BJ (cell line): ENCODE measurements at regions not wholly inside any gene's neighbourhood (a gene's known extent, or its start where the extent isn't known, plus 50 kb on each side); places are given as distances from the start of the nearest gene placed in this dataset.
"Not testable (repeated sequence)": the region's sequence is repeated elsewhere in the genome, so short reads cannot be mapped to it uniquely, and the experiment has no call there.

Experiments used
- CTCF ChIA-PET: fragments of 350-600 bp; formaldehyde crosslinking; extraction: SDS; loops from one replicate; lab custom pipeline; 2021; ENCODE audit warnings: antibody characterized with exemption, inconsistent platforms; lab: Yijun Ruan, JAX
- POLR2A ChIA-PET: fragments of 300-600 bp; sonication (Branson Sonifier 250); formaldehyde crosslinking; extraction: SDS; loops from one replicate; lab custom pipeline; 2021; ENCODE audit warnings: antibody characterized with exemption; lab: Charles Lee
- DNase-seq: peaks from one replicate; pipeline ENCODE4 v3.0.0-alpha.2; 2011; ENCODE audit warnings: low read depth
- H3K27me3 ChIP-seq: 2 replicates; pipeline ENCODE4 v1.6.0; 2011; ENCODE audit warnings: low read length; ENCODE audit not compliant: control insufficient read depth, insufficient read depth
- H3K36me3 ChIP-seq: 2 replicates; pipeline ENCODE4 v1.5.1; 2011; ENCODE audit warnings: low read length; ENCODE audit not compliant: control insufficient read depth, insufficient read depth
- H3K4me3 ChIP-seq: 2 replicates; pipeline ENCODE4 v1.5.1; 2011; ENCODE audit warnings: low read depth, mild to moderate bottlenecking, control low read depth, low read length
- CTCF ChIP-seq: IDR thresholded peaks from 2 replicates; pipeline ENCODE4 v1.5.1; 2011; ENCODE audit warnings: low read depth, mild to moderate bottlenecking, control low read depth, inconsistent platforms, low read length, moderate library complexity; ENCODE audit not compliant: insufficient read depth

DNA sequence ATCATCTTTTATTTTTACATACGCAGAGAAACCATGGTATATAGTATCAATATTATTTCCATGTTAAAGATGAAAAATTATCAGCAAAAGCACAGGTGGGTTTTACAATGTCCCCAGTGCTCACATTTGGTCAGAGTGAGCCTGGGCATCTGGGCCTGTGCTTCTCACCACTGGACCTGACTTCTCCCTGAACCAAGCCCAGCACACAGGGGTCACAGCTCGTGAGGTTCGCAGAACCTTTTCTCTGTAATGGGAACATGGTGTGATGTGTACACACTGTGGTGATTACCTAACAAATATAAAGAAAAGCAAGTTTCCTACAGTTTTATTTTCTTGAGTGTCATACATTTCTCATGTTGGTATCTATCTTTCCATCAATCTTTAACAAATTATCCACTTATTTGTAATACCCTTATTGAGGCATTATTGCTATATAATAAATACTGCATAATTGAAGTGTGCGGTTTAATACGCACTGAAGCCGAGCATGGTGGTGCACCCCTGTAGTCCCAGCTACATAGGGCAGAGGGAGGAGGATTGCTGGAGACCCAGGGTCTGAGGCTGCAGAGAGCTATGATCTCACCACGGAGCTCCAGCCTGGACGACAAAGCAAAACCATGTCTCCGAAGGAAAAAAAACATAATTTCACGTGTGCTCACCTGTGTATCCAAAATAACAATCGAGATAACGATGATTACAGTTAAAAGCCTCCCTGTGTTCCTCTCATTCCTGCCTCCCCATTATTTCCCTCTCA is 743.2 kb downstream of the TMEM121 start:
- ChIA-PET CTCF (interaction anchor here (0.6 kb wide), 1 partner anchor 1179 kb away, joined by 3 read pairs; no protein-coding TSS in a partner anchor), POLR2A (no interaction called here)
- Histone ChIP-seq H3K4me3 (no peak overlapping the region), H3K36me3 (no peaks in the 10 kb centered on the region), H3K27me3 (no peaks in the 10 kb centered on the region)
- no peak for TF ChIP-seq CTCF
- DNase-seq: no peak

DNA sequence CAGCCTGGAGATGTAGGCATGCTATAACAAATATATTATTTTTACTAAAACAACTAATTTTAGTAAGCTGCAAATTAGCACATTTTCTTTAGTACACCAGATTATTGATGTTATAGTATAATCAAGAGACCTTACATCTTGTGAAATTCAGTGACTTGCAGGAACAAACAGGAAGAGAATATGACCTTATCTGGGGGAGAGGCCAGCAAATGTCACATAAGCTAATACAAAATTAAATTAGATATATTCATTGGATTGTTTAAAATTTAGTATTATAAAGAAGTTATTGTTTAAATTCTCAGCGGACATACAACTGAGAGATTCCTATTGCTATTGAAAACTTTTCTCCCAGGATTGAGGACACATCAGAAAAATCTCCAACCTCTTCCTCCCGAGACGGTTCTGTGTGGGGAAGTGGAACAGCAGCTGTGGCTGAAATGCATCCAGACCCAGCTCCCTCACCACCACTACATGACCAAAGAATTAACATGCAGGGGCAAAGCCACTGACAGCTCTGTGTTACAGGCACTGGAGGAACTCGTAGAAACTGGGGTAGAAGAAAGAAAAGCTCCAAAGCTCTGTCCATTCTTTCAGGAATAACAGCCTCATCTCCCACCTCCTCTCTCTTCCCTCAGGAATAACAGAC is 744.2 kb downstream of the TMEM121 start:
- POLR2A ChIA-PET, CTCF ChIA-PET: not testable (repeated sequence)

DNA sequence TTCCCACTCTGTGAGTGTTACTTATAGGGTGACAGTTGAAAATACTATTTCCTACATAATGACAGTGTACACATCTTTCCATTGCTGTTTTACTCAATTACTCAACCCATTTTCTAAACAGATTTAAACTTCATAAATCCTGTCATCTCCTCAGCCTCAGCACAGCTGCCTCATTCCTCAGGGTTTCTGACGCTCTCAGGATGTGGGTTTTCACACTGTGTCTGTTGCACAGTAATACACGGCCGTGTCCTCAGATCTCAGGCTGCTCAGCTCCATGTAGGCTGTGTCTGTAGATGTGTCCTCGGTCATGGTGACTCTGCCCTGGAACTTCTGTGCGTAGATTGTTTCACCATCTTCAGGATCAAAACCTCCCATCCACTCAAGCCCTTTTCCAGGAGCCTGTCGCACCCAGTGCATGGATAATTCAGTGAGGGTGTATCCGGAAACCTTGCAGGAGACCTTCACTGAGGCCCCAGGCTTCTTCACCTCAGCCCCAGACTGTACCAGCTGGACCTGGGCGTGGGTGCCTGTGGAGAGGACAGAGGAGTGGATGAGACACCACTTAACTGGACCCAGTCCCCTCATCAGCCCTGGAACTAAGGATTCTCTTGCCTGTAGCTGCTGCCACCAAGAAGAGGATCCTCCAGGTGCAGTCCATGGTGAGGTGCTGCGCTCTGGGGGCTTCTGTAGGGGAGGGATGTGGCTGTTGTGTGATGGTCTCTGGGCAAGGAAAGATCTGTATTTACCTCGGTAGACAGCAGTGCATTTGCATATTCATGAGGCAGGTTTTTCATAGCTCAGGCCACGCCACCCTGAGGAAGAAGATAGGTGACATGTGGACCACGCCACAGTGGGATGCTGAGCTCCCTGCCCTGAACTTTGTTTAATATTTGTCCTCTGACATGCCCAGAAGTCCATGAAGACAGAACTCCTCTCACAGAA is 750.2 kb downstream of the TMEM121 start:
- CTCF ChIA-PET: no interaction called here
- POLR2A ChIA-PET: no interaction called here
- H3K27me3 ChIP-seq: no peaks in the 10 kb centered on the region
- H3K36me3 ChIP-seq: no peaks in the 10 kb centered on the region
- DNase-seq: no peak
- no peak for TF ChIP-seq CTCF
- no peak overlapping the region for H3K4me3 ChIP-seq

More for the DNA sequence above, 744.2 kb downstream of the TMEM121 start:
- H3K4me3 ChIP-seq, H3K27me3 ChIP-seq, DNase-seq, H3K36me3 ChIP-seq: not testable (repeated sequence)

DNA sequence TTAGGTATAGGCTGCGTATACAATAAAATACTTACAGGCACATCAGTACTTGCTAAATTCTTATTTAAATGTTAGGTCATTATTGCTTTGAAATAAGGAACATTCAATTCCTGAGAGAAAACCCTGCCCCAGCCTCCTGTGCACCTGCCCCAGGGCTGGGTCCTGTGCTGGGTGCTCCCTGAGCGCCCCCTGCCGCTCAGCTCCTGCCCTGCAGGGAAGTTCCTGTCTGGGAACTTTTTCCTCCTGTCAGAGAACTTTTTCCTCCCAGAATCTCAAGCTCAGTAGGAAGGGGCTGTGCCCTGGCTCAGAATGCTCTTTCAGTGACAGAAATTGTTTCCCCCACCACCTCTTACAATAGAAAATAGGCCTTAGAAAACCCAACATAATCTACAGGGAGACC is 751.1 kb downstream of the TMEM121 start:
- ChIA-PET CTCF (no interaction called here), POLR2A (no interaction called here)
- no peak for DNase-seq
- Histone ChIP-seq H3K27me3 (no peaks in the 10 kb centered on the region), H3K36me3 (no peaks in the 10 kb centered on the region), H3K4me3 (no peak overlapping the region)
- TF ChIP-seq CTCF: no peak

GRCh38 chr14:106280876-106281275 is 754.5 kb downstream of the TMEM121 start:
- DNase-seq: no peak
- ChIA-PET CTCF (no interaction called here), POLR2A (no interaction called here)
- Histone ChIP-seq H3K36me3 (no peaks in the 10 kb centered on the region), H3K27me3 (no peaks in the 10 kb centered on the region), H3K4me3 (no peak overlapping the region)
- no peak for TF ChIP-seq CTCF
